Left lung (tissue), 4 donors: ENCODE measurements at regions not wholly inside any gene's neighbourhood (a gene's known extent, or its start where the extent isn't known, plus 50 kb on each side); places are given as distances from the start of the nearest gene placed in this dataset.

Experiments
- ATAC-seq: fragments of 200-7000 bp; cut with Tn5 transposase; one replicate; pipeline ENCODE4 v1.9.1; 2020; ENCODE audit warnings: moderate library complexity
- DNase-seq, 4 donors: peaks; one replicate each; pipeline ENCODE4 v3.0.0-alpha.2; 2013 to 2020
- H3K27ac ChIP-seq, 2 donors: fragments of 200-600 bp; sonication (generic) in 1 of 2; one replicate each; pipeline versions ENCODE4 v1.5.0 to v1.8.0; 2020 to 2021
- H3K27me3 ChIP-seq, 2 donors: fragments of 200-600 bp; sonication (generic) in 1 of 2; one replicate each; pipeline versions ENCODE4 v1.5.0 to v1.8.0; 2020 to 2021
- H3K36me3 ChIP-seq, 2 donors: fragments of 200-600 bp; sonication (generic) in 1 of 2; one replicate each; pipeline versions ENCODE4 v1.5.0 to v1.8.0; 2020 to 2021
- H3K4me1 ChIP-seq, 2 donors: fragments of 200-600 bp; one replicate each; pipeline ENCODE4 v1.8.0; 2021
- H3K4me3 ChIP-seq, 2 donors: fragments of 200-600 bp; sonication (generic) in 1 of 2; one replicate each; pipeline versions ENCODE4 v1.5.0 to v1.8.0; 2020 to 2021; ENCODE audit warnings: mild to moderate bottlenecking in 1 of 2
- H3K9me3 ChIP-seq, 2 donors: fragments of 200-600 bp; sonication (generic) in 1 of 2; one replicate each; pipeline versions ENCODE4 v1.5.0 to v1.8.0; 2020 to 2021
- CTCF ChIP-seq, 2 donors: fragments of 200-600 bp; sonication (generic) in 1 of 2; IDR thresholded peaks; one replicate each; pipeline versions ENCODE4 v1.5.0 to v1.8.0; 2021; ENCODE audit warnings: antibody characterized with exemption in 2 of 2
- intact Hi-C, 2 donors: fragments of 100-400 bp; cut with DNase I; formaldehyde crosslinking; loops; one replicate each; pipeline versions ENCODE4 v1.11.2 to v1.14.2; 2022
- donor health status: DM: no; HTN: yes; CAD: no.
- donor health status: DM: no; HTN: no; CAD: no.

GRCh38 chr10:88121361-88121760 lies 257.9 kb downstream of the PTEN start:
- peak in 1 of 4 donors; percentile 43 for DNase-seq

GRCh38 chr10:88122145-88122544 lies 258.7 kb downstream of the PTEN start:
- H3K27ac ChIP-seq, result no peak overlapping the region
- no peaks in the 10 kb centered on the region for H3K9me3 ChIP-seq
- no peaks in the 10 kb centered on the region for H3K36me3 ChIP-seq
- peaks cover 0 to 38% of the 10 kb centered on the region in 2 donors for H3K4me1 ChIP-seq
- H3K27me3 ChIP-seq, result no peaks in the 10 kb centered on the region
- H3K4me3 ChIP-seq, result no peak overlapping the region
- ATAC-seq (no peak), DNase-seq (no peak)
- intact Hi-C loops, result no loop called here
- no peak for TF ChIP-seq CTCF (IDR thresholded peaks at IDR 0.05)

More at GRCh38 chr10:88121361-88121760, 257.9 kb downstream of the PTEN start:
- Histone ChIP-seq H3K4me3 (no peak overlapping the region), H3K27me3 (no peaks in the 10 kb centered on the region), H3K9me3 (no peaks in the 10 kb centered on the region), H3K27ac (no peak overlapping the region), H3K36me3 (no peaks in the 10 kb centered on the region), H3K4me1 (peaks cover 0 to 45% of the 10 kb centered on the region in 2 donors)
- ATAC-seq, result no peak
- no peak for TF ChIP-seq CTCF (IDR thresholded peaks at IDR 0.05)
- intact Hi-C loops, result no loop called here

- Histone ChIP-seq H3K9me3 (no peaks in the 10 kb centered on the region), H3K36me3 (no peaks in the 10 kb centered on the region), H3K27ac (no peak overlapping the region), H3K27me3 (no peaks in the 10 kb centered on the region), H3K4me3 (no peak overlapping the region), H3K4me1 (peaks cover 0 to 38% of the 10 kb centered on the region in 2 donors)
- TF ChIP-seq CTCF (IDR thresholded peaks at IDR 0.05), result no peak
- intact Hi-C loops, result no loop called here
- ATAC-seq, result no peak
- DNase-seq, result no peak
These were observed 259.2 kb downstream of the PTEN start for GRCh38 chr10:88122576-88122975.

GRCh38 chr10:88125766-88126165 lies 262.3 kb downstream of the PTEN start:
- ATAC-seq (no peak), DNase-seq (no peak)
- Histone ChIP-seq H3K36me3 (no peaks in the 10 kb centered on the region), H3K27ac (no peak overlapping the region), H3K4me3 (no peak overlapping the region), H3K4me1 (peaks cover 0 to 11% of the 10 kb centered on the region in 2 donors), H3K9me3 (no peaks in the 10 kb centered on the region), H3K27me3 (no peaks in the 10 kb centered on the region)
- no peak for TF ChIP-seq CTCF (IDR thresholded peaks at IDR 0.05)
- intact Hi-C loops, result no loop called here

GRCh38 chr10:88126699-88127098 lies 263.3 kb downstream of the PTEN start:
- H3K36me3 ChIP-seq, result no peaks in the 10 kb centered on the region
- peaks cover 0 to 6% of the 10 kb centered on the region in 2 donors for H3K4me1 ChIP-seq
- no peak overlapping the region for H3K4me3 ChIP-seq
- intact Hi-C loops, result no loop called here
- DNase-seq, result no peak
- TF ChIP-seq CTCF (IDR thresholded peaks at IDR 0.05), result no peak
- ATAC-seq, result no peak
- no peaks in the 10 kb centered on the region for H3K9me3 ChIP-seq
- no peak overlapping the region for H3K27ac ChIP-seq
- no peaks in the 10 kb centered on the region for H3K27me3 ChIP-seq
